ENCODE measurements at regions not wholly inside any gene's neighbourhood (a gene's known extent, or its start where the extent isn't known, plus 50 kb on each side); places are given as distances from the start of the nearest gene placed in this dataset.
A peak's percentile ranks its signal among the peaks of the same experiment; 100 is the strongest.
"Not testable (repeated sequence)": the region's sequence is repeated elsewhere in the genome, so short reads cannot be mapped to it uniquely, and the experiment has no call there.

- DNase-seq, result no peak
Measured at GRCh38 chr7:119172043-119172442, 947.5 kb downstream of the ANKRD7 start.

- peak; percentile 35 for DNase-seq
Measured at GRCh38 chr7:119175911-119176627, 951.6 kb downstream of the ANKRD7 start.

GRCh38 chr7:119177863-119178262, 953.4 kb downstream of the ANKRD7 start:
- DNase-seq, result no peak

- no peak for DNase-seq
Measured at GRCh38 chr7:119184124-119184788, 959.8 kb downstream of the ANKRD7 start.

- no peak for DNase-seq
Measured at GRCh38 chr7:119196183-119196582, 971.7 kb downstream of the ANKRD7 start.

- DNase-seq, result no peak
Measured at GRCh38 chr7:119197172-119197876, 972.8 kb downstream of the ANKRD7 start.

GRCh38 chr7:119197877-119198527, 973.5 kb downstream of the ANKRD7 start:
- DNase-seq, result peak; percentile 15

- DNase-seq, result no peak
Measured at GRCh38 chr7:119219663-119220062, 995.2 kb downstream of the ANKRD7 start.

GRCh38 chr7:119223930-119224329, 999.4 kb downstream of the ANKRD7 start:
- no peak for DNase-seq

- DNase-seq, result no peak
Measured at GRCh38 chr7:119228482-119228881, 1004.0 kb downstream of the ANKRD7 start.

- no peak for DNase-seq
Measured at GRCh38 chr7:119232091-119232490, 1007.6 kb downstream of the ANKRD7 start.

GRCh38 chr7:119233015-119233414, 1008.5 kb downstream of the ANKRD7 start:
- DNase-seq, result no peak

GRCh38 chr7:119252962-119253361, 1020.0 kb upstream of the KCND2 start:
- DNase-seq, result no peak

GRCh38 chr7:119254742-119255141, 1018.2 kb upstream of the KCND2 start:
- DNase-seq, result no peak

GRCh38 chr7:119256001-119256400, 1017.0 kb upstream of the KCND2 start:
- DNase-seq, result no peak

GRCh38 chr7:119256446-119257131, 1016.4 kb upstream of the KCND2 start:
- DNase-seq, result no peak

- DNase-seq, result not testable (repeated sequence)
Measured at GRCh38 chr7:119266790-119267189, 1006.2 kb upstream of the KCND2 start.

- no peak for DNase-seq
Measured at GRCh38 chr7:119270045-119270464, 1002.9 kb upstream of the KCND2 start.

- no peak for DNase-seq
Measured at GRCh38 chr7:119270644-119271043, 1002.3 kb upstream of the KCND2 start.

- DNase-seq, result no peak
Measured at GRCh38 chr7:119271147-119271779, 1001.7 kb upstream of the KCND2 start.

GRCh38 chr7:119281181-119281846, 991.7 kb upstream of the KCND2 start:
- DNase-seq, result no peak

- DNase-seq, result no peak
Measured at GRCh38 chr7:119283353-119283752, 989.6 kb upstream of the KCND2 start.

Measured in NCI-H510A (cell line).